ENCODE measurements at regions not wholly inside any gene's neighbourhood (a gene's known extent, or its start where the extent isn't known, plus 50 kb on each side); places are given as distances from the start of the nearest gene placed in this dataset.
"Not testable (repeated sequence)": the region's sequence is repeated elsewhere in the genome, so short reads cannot be mapped to it uniquely, and the experiment has no call there.

DNA sequence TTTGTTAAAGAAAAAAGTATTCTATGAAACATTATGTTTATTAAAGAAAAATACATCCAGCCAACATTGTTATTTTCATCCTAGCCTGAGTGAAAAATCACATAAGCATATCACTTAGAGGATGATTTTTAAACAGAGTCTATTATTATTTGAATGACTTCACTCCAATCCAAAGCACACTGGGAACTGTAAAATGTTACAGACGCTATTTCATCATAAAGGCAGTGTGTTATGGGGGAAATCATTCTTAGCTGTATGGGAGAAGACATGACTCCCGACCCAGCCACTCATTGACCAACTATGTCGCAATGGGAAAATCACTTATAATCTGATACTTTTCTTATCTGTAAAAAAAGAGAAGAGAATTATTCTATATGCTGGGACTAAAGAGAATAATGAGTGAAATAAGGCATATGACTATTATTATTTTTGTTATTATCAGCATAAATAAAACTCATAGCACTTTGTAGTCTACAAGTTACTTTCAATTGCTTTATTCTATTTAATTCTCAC, 180.6 kb upstream of the POMZP3 start:
- H3K36me3 ChIP-seq; H3K4me1 ChIP-seq; H3K9me3 ChIP-seq; H3K27ac ChIP-seq (replicated peaks in 1 of 4); DNase-seq (ENCODE audit: extremely low spot score); H3K27me3 ChIP-seq; H3K4me3 ChIP-seq; intact Hi-C loops (cut with DNase I): not testable (repeated sequence)
- 61% methylated on average over 3 of the region's 3 CpGs for WGBS

DNA sequence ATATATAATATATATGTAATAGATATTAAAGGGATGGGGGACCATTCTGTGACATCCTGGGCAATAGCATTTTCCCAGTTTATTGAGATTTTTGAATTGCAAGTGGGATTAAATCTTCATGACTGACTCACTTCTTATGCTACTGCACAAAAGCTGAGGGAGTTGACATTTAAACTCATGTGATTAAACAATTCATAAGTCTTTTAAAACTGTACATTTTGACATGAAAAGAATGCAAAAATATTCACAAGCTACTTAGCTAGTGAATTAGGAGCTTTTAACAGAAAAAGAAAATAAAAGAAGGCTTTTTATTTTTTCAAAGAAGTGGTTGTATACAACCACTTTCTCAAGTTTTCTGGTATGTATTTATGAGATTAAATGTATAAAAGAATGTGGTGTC, 179.4 kb upstream of the POMZP3 start:
- H3K9me3 ChIP-seq; DNase-seq (ENCODE audit: extremely low spot score); intact Hi-C loops (cut with DNase I); H3K4me1 ChIP-seq; H3K4me3 ChIP-seq; H3K27me3 ChIP-seq; H3K36me3 ChIP-seq: not testable (repeated sequence)
- peak overlapping the region in 1 of 4 donors; percentile 7 for H3K27ac ChIP-seq (replicated peaks in 1 of 4)

GRCh38 chr7:76806010-76806409, 178.9 kb upstream of the POMZP3 start:
- peak overlapping the region in 2 of 4 donors; percentile 7 to 30 for H3K27ac ChIP-seq (replicated peaks in 1 of 4)
- H3K4me3 ChIP-seq: peak overlapping the region in 2 of 4 donors; percentile 1 to 14
- WGBS: 60% methylated on average over 6 of the region's 6 CpGs

GRCh38 chr7:76805262-76805661, 178.2 kb upstream of the POMZP3 start:
- H3K9me3 ChIP-seq; H3K27me3 ChIP-seq; H3K4me1 ChIP-seq; H3K27ac ChIP-seq (replicated peaks in 1 of 4); H3K4me3 ChIP-seq; intact Hi-C loops (cut with DNase I); H3K36me3 ChIP-seq; DNase-seq (ENCODE audit: extremely low spot score): not testable (repeated sequence)
- 12% methylated on average over 1 of the region's 1 CpG for WGBS

More at GRCh38 chr7:76806010-76806409, 178.9 kb upstream of the POMZP3 start:
- H3K36me3 ChIP-seq; intact Hi-C loops (cut with DNase I); DNase-seq (ENCODE audit: extremely low spot score); H3K9me3 ChIP-seq; H3K4me1 ChIP-seq; H3K27me3 ChIP-seq: not testable (repeated sequence)

GRCh38 chr7:76797639-76798038, 170.6 kb upstream of the POMZP3 start:
- H3K4me1 ChIP-seq; H3K27me3 ChIP-seq; H3K4me3 ChIP-seq; DNase-seq (ENCODE audit: extremely low spot score); H3K27ac ChIP-seq (replicated peaks in 1 of 4); H3K36me3 ChIP-seq; intact Hi-C loops (cut with DNase I); H3K9me3 ChIP-seq: not testable (repeated sequence)
- 24% methylated on average over 1 of the region's 1 CpG for WGBS

DNA sequence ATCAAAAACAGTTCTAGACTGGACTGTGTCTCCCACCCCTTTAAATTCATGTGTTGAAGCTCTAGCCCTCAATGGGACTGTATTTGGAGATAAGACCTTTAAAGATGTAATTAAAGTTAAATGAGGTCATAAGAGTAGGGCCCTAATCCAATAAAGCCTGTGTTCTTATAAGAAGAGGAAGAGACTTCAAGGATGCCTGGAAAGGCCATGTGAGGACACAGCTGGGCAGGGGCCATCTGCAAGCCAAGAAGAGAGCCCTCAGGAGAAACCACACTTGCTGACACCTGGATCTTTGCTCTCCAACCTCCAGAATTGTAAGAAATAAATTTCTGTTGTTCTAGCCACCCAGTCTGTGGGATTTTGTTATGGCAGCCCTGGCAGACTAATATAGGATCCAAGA, 153.6 kb upstream of the POMZP3 start:
- H3K4me3 ChIP-seq; H3K27ac ChIP-seq (replicated peaks in 1 of 4); H3K27me3 ChIP-seq; H3K36me3 ChIP-seq; intact Hi-C loops (cut with DNase I); H3K4me1 ChIP-seq; DNase-seq (ENCODE audit: extremely low spot score); H3K9me3 ChIP-seq: not testable (repeated sequence)

- DNase-seq (ENCODE audit: extremely low spot score); H3K27ac ChIP-seq (replicated peaks in 1 of 4); H3K36me3 ChIP-seq; H3K4me3 ChIP-seq; H3K27me3 ChIP-seq; H3K4me1 ChIP-seq; intact Hi-C loops (cut with DNase I); H3K9me3 ChIP-seq: not testable (repeated sequence)
- 72% methylated on average over 2 of the region's 2 CpGs for WGBS
- peak in 1 of 3 experiments; percentile 24 for TF ChIP-seq CTCF (IDR thresholded peaks at IDR 0.05)
Observed at GRCh38 chr7:76774279-76774678, 147.2 kb upstream of the POMZP3 start.

GRCh38 chr7:76771980-76772379, 144.9 kb upstream of the POMZP3 start:
- WGBS: 81% methylated on average over 1 of the region's 1 CpG
- H3K27me3 ChIP-seq; intact Hi-C loops (cut with DNase I); H3K9me3 ChIP-seq; DNase-seq (ENCODE audit: extremely low spot score); H3K36me3 ChIP-seq; H3K4me1 ChIP-seq; H3K27ac ChIP-seq (replicated peaks in 1 of 4); H3K4me3 ChIP-seq: not testable (repeated sequence)

DNA sequence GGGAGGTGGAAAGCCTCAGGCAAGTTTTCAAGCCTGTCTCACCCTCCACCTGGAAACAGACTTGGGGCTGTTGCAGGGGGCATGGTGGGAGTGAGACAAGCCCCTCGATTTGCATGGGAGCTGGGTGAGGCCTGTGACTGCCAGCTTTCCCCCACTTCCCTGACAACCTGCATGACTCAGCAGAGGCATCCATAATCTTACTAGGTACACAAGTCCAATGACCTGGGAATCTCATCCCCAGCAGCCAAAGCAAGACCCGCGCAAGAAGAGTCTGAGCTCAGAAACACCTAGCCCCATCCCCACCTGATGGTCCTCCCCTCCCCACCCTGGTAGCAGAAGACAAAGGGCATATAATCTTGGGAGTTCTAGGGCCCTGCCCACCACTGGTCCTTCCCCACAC, 136.9 kb upstream of the POMZP3 start:
- H3K27ac ChIP-seq (replicated peaks in 1 of 4); H3K4me1 ChIP-seq; H3K36me3 ChIP-seq; DNase-seq (ENCODE audit: extremely low spot score); intact Hi-C loops (cut with DNase I); H3K9me3 ChIP-seq; H3K4me3 ChIP-seq; H3K27me3 ChIP-seq: not testable (repeated sequence)
- WGBS: 94% methylated on average over 2 of the region's 3 CpGs

DNA sequence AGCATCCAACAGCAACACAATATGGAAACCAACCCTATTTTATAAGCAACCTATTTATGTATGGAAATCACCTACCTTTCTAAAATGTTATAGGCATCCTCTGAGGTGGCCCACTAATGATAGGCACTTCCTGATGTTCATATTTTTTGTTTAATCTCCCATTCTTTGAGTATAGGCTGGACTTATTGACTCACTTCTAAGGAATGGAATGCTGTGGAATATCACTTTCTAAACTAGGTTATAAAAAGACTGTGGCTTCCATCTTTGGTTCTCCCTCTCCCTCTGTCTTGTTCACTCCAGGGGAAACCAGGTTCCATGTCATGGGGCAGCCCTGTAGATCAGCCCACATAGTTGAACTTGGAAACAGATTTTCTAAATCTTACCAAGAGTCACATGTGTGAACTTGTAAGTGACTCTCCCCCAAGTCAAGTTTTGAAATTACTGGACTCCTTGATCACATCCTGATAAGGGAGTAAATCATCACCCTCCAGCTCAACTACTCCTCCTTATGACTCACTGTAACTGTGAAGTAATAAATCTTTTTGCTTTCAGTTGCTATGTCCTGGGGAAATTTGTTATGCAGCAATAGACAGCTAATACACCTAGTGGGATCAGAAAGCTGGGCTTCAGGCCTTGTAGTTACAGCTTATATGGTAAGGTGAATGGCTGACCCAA, 133.6 kb upstream of the POMZP3 start:
- H3K4me3 ChIP-seq; H3K36me3 ChIP-seq; DNase-seq (ENCODE audit: extremely low spot score); H3K9me3 ChIP-seq; H3K27ac ChIP-seq (replicated peaks in 1 of 4); H3K27me3 ChIP-seq; H3K4me1 ChIP-seq; intact Hi-C loops (cut with DNase I): not testable (repeated sequence)

- H3K36me3 ChIP-seq; intact Hi-C loops (cut with DNase I); H3K9me3 ChIP-seq; DNase-seq (ENCODE audit: extremely low spot score); H3K27me3 ChIP-seq; H3K4me1 ChIP-seq; H3K27ac ChIP-seq (replicated peaks in 1 of 4); H3K4me3 ChIP-seq: not testable (repeated sequence)
- 62% methylated on average over 4 of the region's 4 CpGs for WGBS
Observed at GRCh38 chr7:76739538-76739937, 112.5 kb upstream of the POMZP3 start.

DNA sequence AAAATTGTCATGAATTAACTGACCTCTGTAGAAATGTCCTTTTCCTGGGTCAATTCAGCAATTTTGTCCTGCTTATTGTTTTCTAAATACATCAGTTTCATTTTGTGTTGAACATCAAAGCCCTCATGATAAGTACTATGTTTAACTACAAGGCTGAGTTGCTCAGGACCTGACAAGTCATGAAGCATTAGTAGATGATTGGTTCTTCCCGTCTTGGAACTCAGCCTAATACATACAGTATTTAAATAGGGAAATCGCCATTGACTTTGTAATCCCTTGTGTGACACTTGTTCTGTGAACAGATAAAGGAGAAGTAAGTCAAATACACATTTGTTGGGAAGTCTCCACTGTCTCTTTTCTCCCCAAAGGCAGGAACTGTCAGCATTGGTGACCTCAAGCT, 109.6 kb upstream of the POMZP3 start:
- WGBS: no CpG with 5 or more reads among the region's 2 CpGs
- H3K4me1 ChIP-seq; H3K4me3 ChIP-seq; H3K36me3 ChIP-seq; intact Hi-C loops (cut with DNase I); H3K9me3 ChIP-seq; H3K27ac ChIP-seq (replicated peaks in 1 of 4); DNase-seq (ENCODE audit: extremely low spot score); H3K27me3 ChIP-seq: not testable (repeated sequence)

Data from esophagus muscularis mucosa (tissue), 4 donors.